GM12864 (cell line): ENCODE measurements at regions not wholly inside any gene's neighbourhood (a gene's known extent, or its start where the extent isn't known, plus 50 kb on each side); places are given as distances from the start of the nearest gene placed in this dataset.

ENCODE experiments used
- DNase-seq: peaks from one replicate; pipeline ENCODE4 v3.0.0-alpha.2; 2011; ENCODE audit warnings: low read depth
- H3K4me3 ChIP-seq: 2 replicates; pipeline ENCODE4 v1.5.1; 2011; ENCODE audit warnings: mild to moderate bottlenecking, low read depth, low read length, control low read depth
- CTCF ChIP-seq: IDR thresholded peaks from 2 replicates; pipeline ENCODE4 v1.5.1; 2011; ENCODE audit warnings: low read depth, mild to moderate bottlenecking, moderate library complexity, low read length, control low read depth, inconsistent platforms; ENCODE audit errors: missing control alignments

- H3K4me3 ChIP-seq = no peak overlapping the region
- no peak for TF ChIP-seq CTCF
- no peak for DNase-seq
Measured at GRCh38 chr1:36697836-36698605, 215.3 kb upstream of the CSF3R start.

GRCh38 chr1:36696261-36696940, 213.7 kb upstream of the CSF3R start:
- no peak overlapping the region for H3K4me3 ChIP-seq
- DNase-seq = no peak
- TF ChIP-seq CTCF = no peak

- no peak for DNase-seq
- H3K4me3 ChIP-seq = no peak overlapping the region
- TF ChIP-seq CTCF = no peak
Measured at GRCh38 chr1:36693603-36694002, 210.9 kb upstream of the CSF3R start.

DNA sequence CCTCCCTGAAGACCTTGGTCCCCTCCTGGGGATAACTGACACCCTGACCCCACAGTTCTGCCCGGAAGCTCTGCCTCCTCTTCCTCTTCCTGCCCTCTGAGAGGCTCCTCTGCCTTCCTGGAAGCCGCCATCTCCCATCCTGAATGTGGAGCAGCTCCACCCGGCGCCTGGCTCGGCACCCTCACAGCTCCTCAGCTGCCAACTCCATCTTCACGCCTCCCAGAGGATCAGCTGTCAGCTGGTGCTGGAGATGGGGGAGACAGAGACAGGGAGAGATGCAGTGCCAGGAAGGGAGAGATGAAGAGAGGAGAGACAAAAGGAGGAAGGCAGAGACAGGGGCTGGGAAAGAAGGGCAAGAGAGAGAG, 210.4 kb upstream of the CSF3R start:
- TF ChIP-seq CTCF = no peak
- DNase-seq = no peak
- H3K4me3 ChIP-seq = no peak overlapping the region

- DNase-seq = no peak
- TF ChIP-seq CTCF = no peak
- H3K4me3 ChIP-seq = no peak overlapping the region
Measured at GRCh38 chr1:36692465-36693160, 209.9 kb upstream of the CSF3R start.

GRCh38 chr1:36691374-36691773, 208.7 kb upstream of the CSF3R start:
- DNase-seq = no peak
- TF ChIP-seq CTCF = no peak
- H3K4me3 ChIP-seq = no peak overlapping the region
